ENCODE measurements at regions not wholly inside any gene's neighbourhood (a gene's known extent, or its start where the extent isn't known, plus 50 kb on each side); places are given as distances from the start of the nearest gene placed in this dataset.

DNA sequence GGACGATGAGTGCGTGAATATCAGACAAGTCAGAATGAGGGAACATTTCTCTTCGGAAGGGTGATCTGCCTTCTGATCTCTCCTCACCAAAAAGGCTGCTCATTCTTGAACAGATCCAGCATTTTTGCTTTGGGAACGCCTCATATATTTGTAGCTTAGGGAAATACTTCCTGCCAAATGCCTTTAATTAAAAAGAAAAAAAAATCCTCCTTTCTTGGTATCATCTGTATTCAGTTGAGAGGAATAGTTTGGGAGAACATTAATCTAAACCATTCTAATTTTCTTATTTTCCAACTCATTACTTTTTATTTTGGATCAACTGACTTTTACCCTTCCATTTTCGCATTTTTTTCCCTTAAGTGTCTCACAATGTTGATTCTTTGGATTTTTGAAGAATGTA lies 163.4 kb downstream of the SNX18 start:
- CTCF ChIA-PET: no interaction called here
- Mint-ChIP-seq H3K27ac (ENCODE audit: unreplicated experiment) (no peak overlapping the region), H3K27me3 (ENCODE audit: unreplicated experiment) (no peaks in the 10 kb centered on the region), H3K4me3 (ENCODE audit: low read depth, unreplicated experiment) (no peak overlapping the region), H3K36me3 (ENCODE audit: insufficient read depth, unreplicated experiment) (no peaks in the 10 kb centered on the region), H3K9me3 (ENCODE audit: low read depth, unreplicated experiment) (no peaks in the 10 kb centered on the region), H3K4me1 (ENCODE audit: low read depth, unreplicated experiment) (no peaks in the 10 kb centered on the region)
- intact Hi-C loops (cut with micrococcal nuclease; ENCODE audit: unreplicated experiment): no loop called here
- BruUV-seq (replicated peaks): no TSS peak
- TF ChIP-seq, protein P1, sequence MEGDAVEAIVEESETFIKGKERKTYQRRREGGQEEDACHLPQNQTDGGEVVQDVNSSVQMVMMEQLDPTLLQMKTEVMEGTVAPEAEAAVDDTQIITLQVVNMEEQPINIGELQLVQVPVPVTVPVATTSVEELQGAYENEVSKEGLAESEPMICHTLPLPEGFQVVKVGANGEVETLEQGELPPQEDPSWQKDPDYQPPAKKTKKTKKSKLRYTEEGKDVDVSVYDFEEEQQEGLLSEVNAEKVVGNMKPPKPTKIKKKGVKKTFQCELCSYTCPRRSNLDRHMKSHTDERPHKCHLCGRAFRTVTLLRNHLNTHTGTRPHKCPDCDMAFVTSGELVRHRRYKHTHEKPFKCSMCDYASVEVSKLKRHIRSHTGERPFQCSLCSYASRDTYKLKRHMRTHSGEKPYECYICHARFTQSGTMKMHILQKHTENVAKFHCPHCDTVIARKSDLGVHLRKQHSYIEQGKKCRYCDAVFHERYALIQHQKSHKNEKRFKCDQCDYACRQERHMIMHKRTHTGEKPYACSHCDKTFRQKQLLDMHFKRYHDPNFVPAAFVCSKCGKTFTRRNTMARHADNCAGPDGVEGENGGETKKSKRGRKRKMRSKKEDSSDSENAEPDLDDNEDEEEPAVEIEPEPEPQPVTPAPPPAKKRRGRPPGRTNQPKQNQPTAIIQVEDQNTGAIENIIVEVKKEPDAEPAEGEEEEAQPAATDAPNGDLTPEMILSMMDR (IDR thresholded peaks at IDR 0.05; ENCODE audit: unreplicated experiment): no peak
- DNase-seq: no peak

DNA sequence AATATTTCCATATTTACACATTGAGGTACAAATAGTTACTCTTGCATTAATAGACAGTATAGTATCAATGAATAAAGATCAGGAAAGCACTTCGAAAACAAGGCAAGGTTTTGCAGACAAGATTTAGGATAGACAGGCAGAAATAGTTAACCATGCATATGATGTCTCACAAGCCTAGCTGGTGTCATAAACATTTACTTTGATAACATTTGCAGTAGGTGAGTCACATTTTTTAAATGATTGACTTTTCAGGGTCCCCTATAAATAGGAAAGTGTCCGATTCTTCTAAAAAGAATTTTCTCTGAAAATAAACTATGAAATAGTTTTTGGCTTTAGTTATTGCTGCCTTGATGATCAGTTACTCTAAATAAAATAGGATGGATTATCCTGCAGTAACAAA lies 162.1 kb downstream of the SNX18 start:
- no peak overlapping the region for H3K4me3 Mint-ChIP-seq (ENCODE audit: low read depth, unreplicated experiment)
- H3K36me3 Mint-ChIP-seq (ENCODE audit: insufficient read depth, unreplicated experiment): no peaks in the 10 kb centered on the region
- H3K27ac Mint-ChIP-seq (ENCODE audit: unreplicated experiment): no peak overlapping the region
- TF ChIP-seq, protein P1 (IDR thresholded peaks at IDR 0.05; ENCODE audit: unreplicated experiment): no peak
- BruUV-seq (replicated peaks): no TSS peak
- H3K9me3 Mint-ChIP-seq (ENCODE audit: low read depth, unreplicated experiment): peaks cover 3% of the 10 kb centered on the region
- intact Hi-C loops (cut with micrococcal nuclease; ENCODE audit: unreplicated experiment): no loop called here
- H3K4me1 Mint-ChIP-seq (ENCODE audit: low read depth, unreplicated experiment): peaks cover under 1% of the 10 kb centered on the region
- DNase-seq: no peak
- CTCF ChIA-PET: no interaction called here
- H3K27me3 Mint-ChIP-seq (ENCODE audit: unreplicated experiment): no peaks in the 10 kb centered on the region

DNA sequence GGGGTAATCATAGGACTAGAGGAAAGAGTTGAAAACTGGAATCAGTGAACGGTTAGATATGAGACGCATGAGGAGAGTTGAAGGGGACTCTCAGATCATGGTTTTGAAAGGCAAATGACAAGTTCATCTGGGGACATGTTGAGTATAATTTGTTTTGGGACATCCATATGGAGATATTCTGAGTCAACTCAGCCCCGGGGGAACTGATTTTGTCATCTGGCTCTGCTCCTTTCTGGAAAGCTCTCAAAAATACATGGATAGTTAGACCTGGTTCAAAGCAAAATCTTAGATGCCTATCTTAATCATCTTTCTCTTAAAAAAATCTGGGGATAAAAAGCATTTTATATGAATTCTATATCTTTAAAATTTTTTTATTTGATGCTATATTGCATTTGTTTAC lies 161.2 kb downstream of the SNX18 start:
- H3K27me3 Mint-ChIP-seq (ENCODE audit: unreplicated experiment): no peaks in the 10 kb centered on the region
- H3K4me1 Mint-ChIP-seq (ENCODE audit: low read depth, unreplicated experiment): peaks cover 10% of the 10 kb centered on the region
- CTCF ChIA-PET: no interaction called here
- no TSS peak for BruUV-seq (replicated peaks)
- no peaks in the 10 kb centered on the region for H3K36me3 Mint-ChIP-seq (ENCODE audit: insufficient read depth, unreplicated experiment)
- intact Hi-C loops (cut with micrococcal nuclease; ENCODE audit: unreplicated experiment): no loop called here
- H3K27ac Mint-ChIP-seq (ENCODE audit: unreplicated experiment): no peak overlapping the region
- TF ChIP-seq, protein P1 (IDR thresholded peaks at IDR 0.05; ENCODE audit: unreplicated experiment): no peak
- no peak overlapping the region for H3K4me3 Mint-ChIP-seq (ENCODE audit: low read depth, unreplicated experiment)
- H3K9me3 Mint-ChIP-seq (ENCODE audit: low read depth, unreplicated experiment): peaks cover 4% of the 10 kb centered on the region
- no peak for DNase-seq

DNA sequence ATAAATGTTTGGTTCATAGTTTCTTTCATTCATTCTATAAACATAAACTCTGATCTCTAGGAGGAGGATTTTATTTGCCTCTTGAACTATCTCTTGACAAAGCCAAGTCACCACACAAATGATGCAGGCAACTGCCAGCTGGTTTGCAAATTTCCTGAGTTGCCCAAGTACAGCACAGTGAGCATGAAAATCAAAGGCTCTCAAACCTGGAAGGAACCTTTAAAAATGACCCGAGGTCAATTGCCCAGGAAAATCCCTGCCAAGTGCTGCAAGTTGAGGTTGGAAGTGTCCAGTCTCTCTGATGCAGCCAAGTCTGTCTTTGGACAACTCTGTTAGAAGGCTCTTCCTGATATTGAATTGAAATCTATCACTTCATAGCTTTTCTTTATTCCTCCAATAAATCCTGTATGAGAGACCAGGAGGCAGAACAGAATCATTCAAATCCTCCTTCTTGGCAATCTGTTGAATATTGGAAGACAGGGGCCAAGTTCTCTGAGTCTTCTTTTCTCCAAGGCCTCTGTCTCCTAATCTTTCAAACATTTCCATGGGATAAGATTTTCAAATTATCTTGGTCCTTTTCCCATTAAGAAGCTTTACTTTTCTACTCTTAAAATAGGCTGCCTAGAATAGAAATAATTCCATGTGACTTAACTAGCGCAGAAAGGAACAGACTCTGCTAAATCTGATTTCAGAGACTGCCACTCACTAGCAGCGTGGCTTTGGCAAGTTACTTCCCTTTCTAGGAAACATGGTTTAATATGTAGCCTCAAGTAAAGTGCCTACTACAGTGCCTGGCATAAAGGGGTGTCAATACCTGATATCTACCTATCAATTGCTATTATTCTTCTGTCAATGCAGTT lies 159.2 kb downstream of the SNX18 start:
- peaks cover 4% of the 10 kb centered on the region for H3K9me3 Mint-ChIP-seq (ENCODE audit: low read depth, unreplicated experiment)
- no peak overlapping the region for H3K4me3 Mint-ChIP-seq (ENCODE audit: low read depth, unreplicated experiment)
- CTCF ChIA-PET: no interaction called here
- H3K4me1 Mint-ChIP-seq (ENCODE audit: low read depth, unreplicated experiment): peaks cover 13% of the 10 kb centered on the region
- H3K36me3 Mint-ChIP-seq (ENCODE audit: insufficient read depth, unreplicated experiment): no peaks in the 10 kb centered on the region
- no peak overlapping the region for H3K27ac Mint-ChIP-seq (ENCODE audit: unreplicated experiment)
- TF ChIP-seq, protein P1 (IDR thresholded peaks at IDR 0.05; ENCODE audit: unreplicated experiment): no peak
- intact Hi-C loops (cut with micrococcal nuclease; ENCODE audit: unreplicated experiment): no loop called here
- no peak for DNase-seq
- BruUV-seq (replicated peaks): no TSS peak
- H3K27me3 Mint-ChIP-seq (ENCODE audit: unreplicated experiment): no peaks in the 10 kb centered on the region
